ENCODE measurements at regions not wholly inside any gene's neighbourhood (a gene's known extent, or its start where the extent isn't known, plus 50 kb on each side); places are given as distances from the start of the nearest gene placed in this dataset.

DNA sequence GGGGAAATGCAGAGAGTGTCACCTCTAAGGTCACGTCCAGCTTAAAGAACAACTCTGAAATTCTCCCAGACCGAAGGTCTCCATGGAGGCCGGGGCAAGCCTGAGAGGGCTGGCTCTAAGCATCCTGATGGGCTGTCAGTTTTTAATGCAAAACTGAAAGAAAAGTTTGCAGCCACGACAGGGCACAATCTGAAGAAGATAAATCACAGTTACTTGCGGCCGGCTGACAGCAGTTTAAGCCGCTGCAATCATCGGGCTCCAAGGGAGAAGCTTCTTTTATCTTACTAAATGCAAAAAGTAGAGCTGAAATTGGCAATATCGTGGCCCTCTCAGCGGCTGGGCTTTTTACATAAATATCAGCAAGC lies 168.8 kb downstream of the CYLD start:
- TF ChIP-seq, protein P1, sequence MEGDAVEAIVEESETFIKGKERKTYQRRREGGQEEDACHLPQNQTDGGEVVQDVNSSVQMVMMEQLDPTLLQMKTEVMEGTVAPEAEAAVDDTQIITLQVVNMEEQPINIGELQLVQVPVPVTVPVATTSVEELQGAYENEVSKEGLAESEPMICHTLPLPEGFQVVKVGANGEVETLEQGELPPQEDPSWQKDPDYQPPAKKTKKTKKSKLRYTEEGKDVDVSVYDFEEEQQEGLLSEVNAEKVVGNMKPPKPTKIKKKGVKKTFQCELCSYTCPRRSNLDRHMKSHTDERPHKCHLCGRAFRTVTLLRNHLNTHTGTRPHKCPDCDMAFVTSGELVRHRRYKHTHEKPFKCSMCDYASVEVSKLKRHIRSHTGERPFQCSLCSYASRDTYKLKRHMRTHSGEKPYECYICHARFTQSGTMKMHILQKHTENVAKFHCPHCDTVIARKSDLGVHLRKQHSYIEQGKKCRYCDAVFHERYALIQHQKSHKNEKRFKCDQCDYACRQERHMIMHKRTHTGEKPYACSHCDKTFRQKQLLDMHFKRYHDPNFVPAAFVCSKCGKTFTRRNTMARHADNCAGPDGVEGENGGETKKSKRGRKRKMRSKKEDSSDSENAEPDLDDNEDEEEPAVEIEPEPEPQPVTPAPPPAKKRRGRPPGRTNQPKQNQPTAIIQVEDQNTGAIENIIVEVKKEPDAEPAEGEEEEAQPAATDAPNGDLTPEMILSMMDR (IDR thresholded peaks at IDR 0.05): no peak
- TF ChIP-seq POLR2A (IDR thresholded peaks at IDR 0.05): no peak

Data from heart left ventricle (tissue), 13 donors.